ACC112 (cell line): ENCODE measurements at regions not wholly inside any gene's neighbourhood (a gene's known extent, or its start where the extent isn't known, plus 50 kb on each side); places are given as distances from the start of the nearest gene placed in this dataset.

Experiments used
- H2AFZ ChIP-seq: fragments of 200-600 bp; sonication (generic); one replicate; pipeline ENCODE4 v1.6.0; 2017; ENCODE audit warnings: antibody characterized with exemption, low read length; ENCODE audit not compliant: unreplicated experiment
- H3K27ac ChIP-seq: fragments of 200-600 bp; sonication (generic); 2 replicates; pipeline ENCODE4 v1.5.1; 2014; ENCODE audit warnings: low read depth, mild to moderate bottlenecking, antibody characterized with exemption, low read length, moderate library complexity
- H3K27me3 ChIP-seq: fragments of 200-600 bp; sonication (generic); 2 replicates; pipeline ENCODE4 v1.6.1; 2014; ENCODE audit warnings: mild to moderate bottlenecking, antibody characterized with exemption, low read length, moderate library complexity, mixed read lengths; ENCODE audit not compliant: insufficient read depth
- H3K36me3 ChIP-seq: fragments of 200-600 bp; sonication (generic); 2 replicates; pipeline ENCODE4 v1.6.1; 2016; ENCODE audit warnings: mild to moderate bottlenecking, antibody characterized with exemption, low read length, moderate library complexity, mixed read lengths; ENCODE audit not compliant: insufficient read depth
- H3K4me1 ChIP-seq: fragments of 200-600 bp; sonication (generic); one replicate; pipeline ENCODE4 v1.6.1; 2016; ENCODE audit warnings: low read length, mixed read lengths; ENCODE audit not compliant: insufficient read depth, unreplicated experiment, control insufficient read depth
- H3K4me3 ChIP-seq: fragments of 200-600 bp; sonication (generic); 2 replicates; pipeline ENCODE4 v1.5.1; 2014; ENCODE audit warnings: mild to moderate bottlenecking, low read depth, low read length
- H3K79me2 ChIP-seq: fragments of 200-600 bp; sonication (generic); one replicate; pipeline ENCODE4 v1.6.0; 2016; ENCODE audit warnings: low read length; ENCODE audit not compliant: control insufficient read depth, unreplicated experiment, insufficient read depth

DNA sequence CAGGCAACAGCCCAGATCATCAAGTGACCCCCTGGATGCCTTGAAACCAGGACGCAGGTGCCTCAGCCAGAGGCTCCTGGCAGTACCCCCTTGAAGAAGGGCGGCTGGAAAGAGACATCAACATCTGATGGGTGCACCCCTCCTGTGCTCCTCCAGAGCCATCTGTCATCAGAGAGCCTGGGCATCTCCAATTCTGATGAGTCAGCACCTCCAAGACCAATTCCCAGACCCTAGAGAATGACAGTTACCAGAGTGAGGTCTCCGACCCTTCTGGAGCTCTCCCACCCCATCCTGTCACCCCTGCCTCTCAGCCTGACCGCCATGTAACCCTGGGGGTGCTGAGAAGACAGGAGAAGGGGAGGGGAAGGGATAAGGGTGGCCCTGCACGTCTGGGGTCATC is 433.7 kb downstream of the SOX9 start:
- Histone ChIP-seq H3K27me3 (no peaks in the 10 kb centered on the region), H3K36me3 (no peaks in the 10 kb centered on the region), H3K27ac (no peak overlapping the region), H2AFZ (no peak overlapping the region), H3K4me1 (no peaks in the 10 kb centered on the region), H3K79me2 (peaks cover 8% of the 10 kb centered on the region), H3K4me3 (no peak overlapping the region)

DNA sequence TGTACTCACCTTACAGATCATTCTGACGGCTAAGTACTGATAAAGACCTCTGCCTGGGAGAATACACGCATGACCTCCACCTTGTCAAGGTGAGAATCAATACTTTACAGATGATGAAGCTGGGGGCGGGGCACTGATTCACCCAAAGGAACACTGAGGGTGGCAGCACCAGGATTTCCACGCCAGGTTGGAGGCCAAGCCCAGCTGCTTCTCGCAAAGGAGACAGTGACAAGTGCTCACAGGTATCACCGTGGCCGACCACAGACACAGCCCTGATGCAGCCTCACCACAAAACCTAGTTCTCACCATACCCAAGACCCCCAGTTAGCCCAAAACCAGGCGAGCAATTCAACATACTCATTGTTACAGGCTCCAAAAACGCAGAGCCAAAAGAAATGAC is 434.2 kb downstream of the SOX9 start:
- Histone ChIP-seq H3K27ac (no peak overlapping the region), H2AFZ (no peak overlapping the region), H3K27me3 (no peaks in the 10 kb centered on the region), H3K4me1 (no peaks in the 10 kb centered on the region), H3K4me3 (no peak overlapping the region), H3K79me2 (peaks cover 8% of the 10 kb centered on the region), H3K36me3 (no peaks in the 10 kb centered on the region)

DNA sequence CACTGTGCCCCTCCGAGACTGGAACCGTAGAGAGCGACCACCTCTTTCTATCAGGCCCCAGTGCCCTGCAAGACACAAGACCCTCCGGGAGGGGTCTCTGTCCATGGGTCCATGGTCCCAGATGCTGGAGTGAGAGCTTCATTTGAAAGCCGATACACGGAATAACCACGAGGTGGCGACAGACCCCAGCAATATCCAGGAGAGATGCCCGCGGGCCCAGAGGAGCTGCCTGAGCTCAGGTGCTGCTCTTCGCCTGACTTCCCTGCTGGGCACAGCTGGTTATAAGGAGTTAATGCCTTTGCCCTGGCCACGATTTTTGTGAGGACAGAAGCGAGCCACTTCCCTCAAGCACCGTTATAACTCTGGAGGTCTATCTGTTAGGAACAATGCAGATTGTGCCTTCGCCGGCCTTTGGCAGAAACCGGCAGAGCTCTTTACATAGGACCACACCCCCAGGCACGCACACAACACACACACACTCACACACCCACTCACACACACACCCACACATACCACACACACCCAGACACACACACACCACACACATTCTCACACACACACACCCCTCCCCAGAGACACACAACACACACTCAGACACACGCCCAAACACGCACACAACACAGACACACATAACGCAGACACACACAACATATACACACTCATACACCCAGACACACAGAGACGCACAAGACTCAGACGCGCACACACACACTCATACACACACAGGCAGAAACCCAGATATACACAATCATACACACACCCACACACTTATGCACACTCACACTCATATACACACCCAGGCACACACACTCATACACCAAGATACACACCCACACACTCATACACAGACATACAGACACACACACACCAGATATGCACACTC is 436.4 kb downstream of the SOX9 start:
- no peak overlapping the region for H2AFZ ChIP-seq
- no peaks in the 10 kb centered on the region for H3K36me3 ChIP-seq
- no peak overlapping the region for H3K4me3 ChIP-seq
- no peaks in the 10 kb centered on the region for H3K27me3 ChIP-seq
- no peaks in the 10 kb centered on the region for H3K4me1 ChIP-seq
- no peak overlapping the region for H3K27ac ChIP-seq
- H3K79me2 ChIP-seq: peaks cover 8% of the 10 kb centered on the region

DNA sequence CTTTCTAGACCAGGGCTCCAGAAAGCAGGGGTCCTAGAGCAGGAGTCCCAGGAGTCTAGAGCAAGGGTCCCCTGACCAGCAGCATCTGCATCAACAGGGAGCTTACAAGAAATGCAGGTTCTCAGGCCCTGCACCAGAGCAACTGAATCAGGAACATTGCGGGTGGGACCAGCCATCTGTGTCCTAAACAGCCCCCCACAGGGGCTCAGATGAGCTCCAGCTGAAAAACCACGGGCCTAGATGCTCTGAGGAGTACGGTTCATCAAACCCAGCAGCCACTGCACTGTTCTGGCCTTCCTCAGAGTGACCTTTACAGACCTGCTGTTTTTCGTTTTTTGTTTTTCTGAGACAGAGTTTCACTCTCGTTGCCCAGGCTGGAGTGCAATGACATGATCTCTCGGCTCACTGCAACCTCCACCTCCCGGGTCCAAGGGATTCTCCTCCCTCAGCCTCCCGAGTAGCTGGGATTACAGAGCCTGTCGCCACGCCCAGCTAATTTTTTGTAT is 438.2 kb downstream of the SOX9 start:
- Histone ChIP-seq H3K36me3 (no peaks in the 10 kb centered on the region), H3K27ac (no peak overlapping the region), H3K79me2 (peaks cover 7% of the 10 kb centered on the region), H3K4me3 (no peak overlapping the region), H2AFZ (no peak overlapping the region), H3K27me3 (no peaks in the 10 kb centered on the region), H3K4me1 (no peaks in the 10 kb centered on the region)

DNA sequence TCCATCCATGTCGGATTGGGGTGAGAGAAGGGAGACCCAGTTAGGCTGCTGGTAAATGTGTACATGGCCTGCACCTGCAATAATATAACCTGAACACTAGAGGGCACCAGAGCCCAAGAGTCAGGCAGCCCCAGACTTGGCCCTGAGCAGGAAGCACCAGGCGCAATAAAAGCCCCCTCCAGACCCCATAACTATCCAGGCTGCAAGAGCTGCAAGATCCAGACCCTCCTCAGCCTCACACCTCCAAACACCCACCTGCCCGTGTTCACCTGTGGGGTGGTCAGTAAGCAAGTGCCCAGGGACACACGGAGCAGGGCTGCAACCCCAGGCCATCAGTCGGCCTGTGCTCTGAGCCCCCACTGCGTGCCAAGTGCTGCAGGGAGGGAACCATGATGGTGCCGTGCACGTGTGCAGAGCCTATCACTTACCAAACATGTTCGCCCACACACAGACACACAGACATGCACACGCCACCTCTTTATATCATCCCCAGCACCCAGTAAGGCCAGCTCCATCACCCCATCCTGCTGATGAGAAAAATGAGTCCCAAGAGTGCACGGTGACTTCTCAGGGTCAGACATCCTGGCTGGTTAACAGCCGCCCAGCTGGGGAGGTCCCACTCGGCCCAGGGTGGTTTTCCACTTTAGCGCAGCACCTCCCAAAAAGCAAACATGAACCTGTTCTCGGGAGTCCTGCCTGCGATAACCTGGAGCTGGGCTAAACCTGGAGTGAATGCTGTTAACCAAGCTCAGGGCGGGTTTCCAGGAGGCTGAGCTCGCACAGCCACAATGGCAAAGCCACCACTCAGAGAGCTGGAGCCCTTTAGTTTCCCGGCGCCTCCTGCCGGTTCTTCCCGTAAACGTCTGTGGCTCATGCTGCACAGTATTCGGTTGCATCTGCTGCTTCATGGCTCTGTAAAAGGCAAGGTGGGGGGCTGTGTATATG is 439.8 kb downstream of the SOX9 start:
- no peak overlapping the region for H2AFZ ChIP-seq
- H3K4me1 ChIP-seq: peaks cover 2% of the 10 kb centered on the region
- H3K4me3 ChIP-seq: no peak overlapping the region
- H3K27ac ChIP-seq: no peak overlapping the region
- H3K79me2 ChIP-seq: peaks cover 6% of the 10 kb centered on the region
- H3K27me3 ChIP-seq: no peaks in the 10 kb centered on the region
- H3K36me3 ChIP-seq: no peaks in the 10 kb centered on the region

DNA sequence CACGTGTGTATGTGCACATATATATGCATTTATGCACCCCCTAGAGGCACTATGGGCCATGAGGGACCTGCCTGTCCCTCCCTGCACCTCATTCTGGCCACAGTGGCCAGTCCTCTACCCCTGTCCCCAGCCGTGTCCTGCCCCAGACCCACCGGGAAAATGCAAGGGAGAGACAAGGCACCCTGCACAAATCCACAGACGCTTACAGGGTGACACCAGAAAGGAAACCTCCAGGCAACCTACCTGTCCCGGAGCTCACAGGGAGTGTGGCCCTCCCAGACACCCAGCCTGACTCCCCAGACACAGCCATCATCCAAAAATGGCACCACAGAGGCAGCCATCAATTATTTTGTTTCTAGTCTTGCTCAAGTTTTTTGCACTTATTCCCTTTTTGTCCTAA is 440.4 kb downstream of the SOX9 start:
- H3K27me3 ChIP-seq: no peaks in the 10 kb centered on the region
- H3K36me3 ChIP-seq: no peaks in the 10 kb centered on the region
- H3K79me2 ChIP-seq: peaks cover 4% of the 10 kb centered on the region
- no peak overlapping the region for H2AFZ ChIP-seq
- no peak overlapping the region for H3K4me3 ChIP-seq
- no peak overlapping the region for H3K27ac ChIP-seq
- H3K4me1 ChIP-seq: peaks cover 2% of the 10 kb centered on the region

DNA sequence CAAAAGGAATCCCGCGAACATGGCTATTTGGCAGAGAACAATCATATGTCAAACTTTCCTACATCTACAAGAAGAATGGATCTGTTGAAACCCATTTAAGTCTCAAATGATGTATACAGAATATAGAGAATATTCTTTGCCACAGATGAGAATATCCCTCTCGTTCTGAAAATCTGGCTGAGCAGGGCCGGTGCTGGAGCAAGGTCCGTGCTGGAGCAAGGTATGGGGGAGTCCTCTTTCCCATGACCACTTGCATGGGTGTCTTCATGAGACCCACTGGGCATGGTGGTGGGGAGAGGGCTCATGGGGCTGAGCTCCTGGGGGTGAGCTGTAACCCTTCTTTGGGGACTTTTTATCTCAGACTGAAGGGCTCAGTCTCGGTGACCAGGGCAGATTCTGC is 440.9 kb downstream of the SOX9 start:
- no peaks in the 10 kb centered on the region for H3K36me3 ChIP-seq
- no peak overlapping the region for H3K4me3 ChIP-seq
- no peaks in the 10 kb centered on the region for H3K27me3 ChIP-seq
- H3K79me2 ChIP-seq: peaks cover 4% of the 10 kb centered on the region
- H3K4me1 ChIP-seq: peaks cover 6% of the 10 kb centered on the region
- H3K27ac ChIP-seq: no peak overlapping the region
- no peak overlapping the region for H2AFZ ChIP-seq

DNA sequence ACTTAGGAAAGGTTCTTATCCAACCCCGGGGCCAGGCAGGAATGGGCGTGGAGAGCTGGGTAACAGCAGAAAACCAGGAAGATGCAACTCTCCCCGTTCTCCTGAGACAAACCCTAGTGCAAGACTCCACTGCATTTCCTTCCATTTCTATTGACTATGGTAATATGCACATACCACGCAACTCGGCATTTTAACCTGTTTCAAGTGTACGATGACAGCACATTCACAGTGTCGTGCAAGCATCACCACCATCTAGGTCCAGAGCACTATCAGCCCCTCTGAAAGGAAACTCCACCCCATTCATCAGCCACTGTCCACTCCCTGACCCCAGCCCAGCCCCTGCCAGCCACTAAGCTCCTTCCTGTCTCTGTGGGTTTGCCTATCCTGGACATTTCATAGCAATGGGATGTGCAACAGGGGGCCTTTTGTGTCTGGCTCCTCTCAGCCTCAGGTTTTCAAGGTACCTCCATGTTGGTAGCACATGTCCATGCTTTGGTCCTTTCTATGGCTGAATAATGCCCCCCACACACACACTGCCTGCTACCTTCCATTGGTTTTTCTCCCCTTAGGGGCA is 441.9 kb downstream of the SOX9 start:
- H3K36me3 ChIP-seq: no peaks in the 10 kb centered on the region
- no peak overlapping the region for H2AFZ ChIP-seq
- H3K27me3 ChIP-seq: no peaks in the 10 kb centered on the region
- H3K79me2 ChIP-seq: peaks cover 4% of the 10 kb centered on the region
- H3K4me3 ChIP-seq: no peak overlapping the region
- H3K4me1 ChIP-seq: peaks cover 15% of the 10 kb centered on the region
- H3K27ac ChIP-seq: no peak overlapping the region

DNA sequence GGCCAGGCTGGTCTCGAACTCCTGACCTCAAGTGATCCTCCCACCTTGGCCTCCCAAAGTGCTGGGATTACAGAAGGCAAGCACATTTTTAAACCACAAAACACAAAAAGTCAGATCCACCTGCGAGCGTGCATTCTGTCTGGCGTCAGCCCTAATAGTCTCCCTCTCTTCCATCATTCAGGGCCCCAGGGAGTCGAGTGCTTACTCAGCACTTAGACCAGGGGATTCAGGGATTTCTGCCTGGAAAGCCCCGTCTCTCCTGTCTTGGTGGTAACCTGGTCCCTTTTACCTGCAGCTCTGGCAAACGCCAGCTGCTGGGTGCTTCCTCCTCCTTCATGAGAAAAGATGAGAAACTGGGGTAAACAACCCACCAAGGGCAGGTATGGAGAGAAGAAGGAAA is 443.1 kb downstream of the SOX9 start:
- Histone ChIP-seq H3K27ac (no peak overlapping the region), H3K36me3 (no peaks in the 10 kb centered on the region), H3K79me2 (peaks cover 5% of the 10 kb centered on the region), H2AFZ (no peak overlapping the region), H3K4me1 (peaks cover 16% of the 10 kb centered on the region), H3K27me3 (no peaks in the 10 kb centered on the region), H3K4me3 (no peak overlapping the region)

DNA sequence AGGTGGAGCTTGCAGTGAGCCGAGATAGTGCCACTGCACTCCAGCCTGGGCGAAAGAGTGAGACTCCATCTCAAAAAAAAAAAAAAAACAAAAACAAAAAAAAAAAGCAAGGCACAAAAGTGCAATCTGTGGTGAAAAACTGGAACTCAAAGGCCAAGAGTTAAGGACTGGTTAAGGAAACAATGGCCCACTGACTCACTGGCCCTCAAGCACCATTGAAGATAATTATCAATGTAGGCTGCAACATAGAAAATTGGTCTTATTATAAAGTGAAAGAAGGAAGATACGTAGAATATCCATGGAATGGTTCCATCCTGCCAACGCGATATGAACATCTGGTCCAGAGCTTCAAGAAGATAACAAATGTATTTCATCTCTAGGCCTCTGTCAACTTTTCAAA is 444.2 kb downstream of the SOX9 start:
- peaks cover 19% of the 10 kb centered on the region for H3K4me1 ChIP-seq
- peaks cover 13% of the 10 kb centered on the region for H3K79me2 ChIP-seq
- H2AFZ ChIP-seq: no peak overlapping the region
- H3K27me3 ChIP-seq: no peaks in the 10 kb centered on the region
- H3K36me3 ChIP-seq: no peaks in the 10 kb centered on the region
- no peak overlapping the region for H3K27ac ChIP-seq
- H3K4me3 ChIP-seq: no peak overlapping the region
